GM12864 (cell line): ENCODE measurements at regions not wholly inside any gene's neighbourhood (a gene's known extent, or its start where the extent isn't known, plus 50 kb on each side); places are given as distances from the start of the nearest gene placed in this dataset.

ENCODE experiments used
- DNase-seq: peaks from one replicate; pipeline ENCODE4 v3.0.0-alpha.2; 2011; ENCODE audit warnings: low read depth
- H3K4me3 ChIP-seq: 2 replicates; pipeline ENCODE4 v1.5.1; 2011; ENCODE audit warnings: mild to moderate bottlenecking, low read depth, low read length, control low read depth
- TF ChIP-seq, protein P1 (sequence below): IDR thresholded peaks from 2 replicates; pipeline ENCODE4 v1.5.1; 2011; ENCODE audit warnings: low read depth, mild to moderate bottlenecking, moderate library complexity, low read length, control low read depth, inconsistent platforms; ENCODE audit errors: missing control alignments

DNA sequence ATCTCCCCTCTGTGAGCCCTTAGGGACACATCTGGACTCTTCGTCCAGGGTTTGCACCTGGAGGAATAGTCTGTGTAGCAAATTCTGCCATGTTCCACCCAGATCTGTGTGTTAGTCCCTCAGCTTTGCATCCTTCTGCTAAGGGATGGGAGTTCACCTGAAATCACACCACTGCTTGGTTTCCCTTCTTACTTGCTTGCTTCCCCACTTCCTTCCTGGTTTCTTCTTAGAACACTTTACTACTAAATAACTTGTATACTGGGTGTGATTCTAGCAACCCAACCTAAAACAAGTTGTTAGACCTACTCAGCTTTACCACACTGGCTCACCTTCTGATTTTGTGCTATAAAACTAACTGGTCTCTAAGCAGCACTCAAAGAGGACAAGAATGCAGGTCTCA lies 202.6 kb upstream of the MAP3K1 start:
- no peak overlapping the region for H3K4me3 ChIP-seq
- no peak for DNase-seq
- TF ChIP-seq, protein P1, sequence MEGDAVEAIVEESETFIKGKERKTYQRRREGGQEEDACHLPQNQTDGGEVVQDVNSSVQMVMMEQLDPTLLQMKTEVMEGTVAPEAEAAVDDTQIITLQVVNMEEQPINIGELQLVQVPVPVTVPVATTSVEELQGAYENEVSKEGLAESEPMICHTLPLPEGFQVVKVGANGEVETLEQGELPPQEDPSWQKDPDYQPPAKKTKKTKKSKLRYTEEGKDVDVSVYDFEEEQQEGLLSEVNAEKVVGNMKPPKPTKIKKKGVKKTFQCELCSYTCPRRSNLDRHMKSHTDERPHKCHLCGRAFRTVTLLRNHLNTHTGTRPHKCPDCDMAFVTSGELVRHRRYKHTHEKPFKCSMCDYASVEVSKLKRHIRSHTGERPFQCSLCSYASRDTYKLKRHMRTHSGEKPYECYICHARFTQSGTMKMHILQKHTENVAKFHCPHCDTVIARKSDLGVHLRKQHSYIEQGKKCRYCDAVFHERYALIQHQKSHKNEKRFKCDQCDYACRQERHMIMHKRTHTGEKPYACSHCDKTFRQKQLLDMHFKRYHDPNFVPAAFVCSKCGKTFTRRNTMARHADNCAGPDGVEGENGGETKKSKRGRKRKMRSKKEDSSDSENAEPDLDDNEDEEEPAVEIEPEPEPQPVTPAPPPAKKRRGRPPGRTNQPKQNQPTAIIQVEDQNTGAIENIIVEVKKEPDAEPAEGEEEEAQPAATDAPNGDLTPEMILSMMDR, result no peak

DNA sequence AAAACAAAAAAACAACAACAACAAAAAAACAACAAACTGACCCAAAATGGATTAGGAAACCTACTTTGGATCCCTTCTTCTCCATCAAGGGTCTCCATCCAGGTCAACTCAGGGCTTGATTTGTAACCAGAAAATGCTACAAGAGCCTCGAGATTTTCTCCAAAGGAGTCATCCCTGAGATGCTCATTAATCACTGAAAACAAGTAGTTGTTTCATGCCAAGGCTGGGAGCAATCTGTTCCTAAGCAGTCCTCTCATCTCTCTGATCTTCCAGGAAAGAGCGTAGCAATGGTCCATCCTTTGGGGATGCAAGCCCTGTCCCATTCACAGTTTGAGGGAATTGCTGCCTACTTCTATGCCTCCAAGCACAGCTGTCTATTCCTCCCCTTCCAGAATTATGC lies 203.0 kb upstream of the MAP3K1 start:
- TF ChIP-seq, protein P1, result no peak
- DNase-seq, result no peak
- H3K4me3 ChIP-seq, result no peak overlapping the region

DNA sequence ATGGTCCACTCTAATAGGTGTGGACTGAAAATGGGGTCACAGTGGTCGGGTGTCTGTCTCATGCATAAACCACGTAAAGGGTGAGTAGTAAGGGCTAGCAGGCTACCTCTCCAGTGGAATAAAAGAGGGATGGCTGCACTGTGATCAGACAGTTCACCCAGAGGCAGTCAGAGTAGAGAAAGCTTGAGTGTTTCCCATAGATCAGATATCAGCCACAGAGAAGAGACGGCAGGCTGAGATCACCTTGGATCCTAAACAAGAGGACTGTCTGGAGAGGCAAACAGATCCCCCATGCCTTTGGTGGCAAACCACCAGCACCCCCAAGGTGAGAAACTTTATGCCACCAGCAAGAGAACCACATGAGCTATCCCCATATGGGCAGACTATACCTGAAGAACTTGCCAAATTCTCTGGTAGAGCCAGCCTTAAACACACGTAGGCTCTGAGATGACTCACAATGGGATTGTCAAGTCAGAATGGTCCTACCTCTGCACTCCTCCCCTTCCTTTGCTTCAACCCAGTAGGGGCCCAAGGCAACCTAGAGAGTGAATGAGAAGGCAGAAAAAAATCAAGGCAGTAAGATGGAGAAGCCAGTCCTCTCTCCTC lies 205.2 kb upstream of the MAP3K1 start:
- TF ChIP-seq, protein P1, result no peak
- no peak overlapping the region for H3K4me3 ChIP-seq
- no peak for DNase-seq

DNA sequence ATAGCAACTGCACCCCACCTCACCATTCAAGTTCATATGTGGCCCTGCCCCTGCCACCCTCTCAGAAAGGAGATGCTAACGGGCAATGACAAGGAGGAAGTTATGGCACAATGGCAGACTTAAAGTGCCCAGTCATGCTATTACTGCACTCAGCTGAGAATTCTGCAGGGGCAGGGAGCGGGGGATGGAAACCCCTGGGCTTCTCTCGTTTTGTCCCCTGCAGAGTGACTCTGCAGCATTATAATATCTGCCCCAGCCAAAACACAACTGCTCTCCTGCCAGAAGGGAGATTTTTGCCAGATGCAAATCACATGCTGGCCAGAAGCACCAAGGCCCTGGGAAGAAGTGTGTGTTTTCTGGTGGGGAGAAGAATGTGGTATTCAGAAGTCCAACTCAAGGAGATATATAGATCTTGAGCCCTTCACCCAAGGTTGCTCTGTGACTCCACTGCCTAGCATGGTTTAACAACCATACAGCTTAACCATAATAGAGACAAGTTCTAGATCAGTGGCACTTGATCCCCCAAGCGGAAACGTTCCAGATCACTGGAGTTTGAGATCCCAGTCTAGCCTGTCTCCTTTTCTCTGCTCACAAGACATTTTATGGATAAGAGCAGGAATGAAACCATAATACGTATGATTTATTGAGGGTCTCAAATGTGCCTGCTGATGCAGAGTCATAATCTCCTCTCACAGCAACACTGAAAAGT lies 207.0 kb upstream of the MAP3K1 start:
- no peak overlapping the region for H3K4me3 ChIP-seq
- DNase-seq, result no peak
- TF ChIP-seq, protein P1, result no peak

DNA sequence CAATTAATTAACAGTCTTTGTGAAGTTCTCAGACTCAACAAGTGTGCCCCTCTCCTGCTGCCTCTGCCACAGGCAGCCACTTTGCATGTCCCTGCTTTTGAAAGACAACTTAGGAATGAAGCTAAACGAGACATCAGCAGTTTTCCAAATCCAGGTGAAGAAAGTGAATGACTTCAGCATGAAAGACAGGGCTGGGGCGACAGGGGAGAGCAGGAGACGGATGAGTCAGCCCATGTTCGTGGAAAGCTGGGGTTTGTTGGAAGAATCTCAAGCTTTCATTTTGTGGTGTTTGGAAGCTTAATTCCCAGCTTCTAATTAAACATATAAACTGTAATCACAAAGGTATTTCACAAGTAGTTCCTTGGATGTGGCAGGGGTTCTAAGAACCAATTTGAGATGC lies 207.8 kb upstream of the MAP3K1 start:
- DNase-seq, result no peak
- H3K4me3 ChIP-seq, result no peak overlapping the region
- TF ChIP-seq, protein P1, result no peak

DNA sequence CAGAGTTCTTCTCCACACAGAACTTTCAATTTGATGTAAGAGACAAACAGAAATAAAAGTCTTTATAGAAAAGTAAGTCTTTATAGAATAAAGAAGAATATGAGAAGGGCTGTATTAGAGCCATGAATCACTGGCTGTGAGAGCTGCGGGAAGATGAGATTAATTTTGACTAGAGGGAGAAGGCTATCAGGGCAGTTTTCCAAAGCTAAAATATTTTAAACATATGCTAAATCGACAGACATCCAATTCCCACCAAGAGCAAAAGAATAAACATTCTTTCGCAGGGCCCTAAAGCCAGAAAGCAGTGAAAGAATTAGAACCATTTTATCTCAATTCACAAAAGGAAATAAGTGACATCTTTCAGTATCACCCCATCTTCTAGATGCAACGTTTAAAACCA lies 208.3 kb upstream of the MAP3K1 start:
- TF ChIP-seq, protein P1, result no peak
- no peak for DNase-seq

DNA sequence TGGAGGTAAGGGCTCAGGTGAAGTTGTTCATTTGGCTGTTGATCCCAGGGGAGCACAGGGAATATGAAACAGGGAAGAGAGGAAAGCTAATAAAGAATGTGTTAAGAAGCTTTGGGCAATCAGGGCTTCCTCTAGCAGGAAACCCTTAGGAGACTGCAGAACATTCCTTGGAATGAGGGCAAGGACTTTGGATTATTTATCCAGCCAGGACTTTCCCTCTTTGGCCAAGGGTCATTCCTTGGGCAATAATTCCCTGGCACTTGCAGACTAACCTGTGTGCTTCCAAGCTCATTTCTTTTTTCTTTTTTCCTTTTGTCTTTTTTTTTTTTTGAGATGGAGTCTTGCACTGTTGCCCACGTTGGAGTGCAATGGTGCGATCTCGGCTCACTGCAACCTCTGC lies 209.2 kb upstream of the MAP3K1 start:
- no peak for DNase-seq
- TF ChIP-seq, protein P1, result no peak
- no peak overlapping the region for H3K4me3 ChIP-seq

More for the DNA sequence above, 208.3 kb upstream of the MAP3K1 start:
- H3K4me3 ChIP-seq, result no peak overlapping the region
